Keratinocyte (primary cell): ENCODE measurements at regions not wholly inside any gene's neighbourhood (a gene's known extent, or its start where the extent isn't known, plus 50 kb on each side); places are given as distances from the start of the nearest gene placed in this dataset.

Experiments
- DNase-seq: peaks from one replicate; pipeline ENCODE4 v3.0.0-alpha.2; 2011; ENCODE audit warnings: low read depth, missing footprints, low spot score
- FAIRE-seq: peaks from 2 replicates; lab custom pipeline; 2011; peaks lifted over from hg19 to GRCh38; lab: Jason Lieb, UNC
- H2AFZ ChIP-seq: 2 replicates; pipeline ENCODE4 v1.6.0; 2012; ENCODE audit warnings: low read length, control low read depth, inconsistent platforms; ENCODE audit not compliant: control insufficient read depth
- H3K27ac ChIP-seq: 2 replicates; pipeline ENCODE4 v1.5.1; 2011; ENCODE audit warnings: low read length; ENCODE audit not compliant: control insufficient read depth, insufficient read depth
- H3K27me3 ChIP-seq: 3 replicates; pipeline ENCODE4 v1.6.0; 2011; ENCODE audit warnings: low read length; ENCODE audit not compliant: control insufficient read depth, insufficient read depth; ENCODE audit errors: extremely low read depth
- H3K36me3 ChIP-seq, 2 experiments: 2 replicates in 1 of 2; 3 replicates in 1 of 2; pipeline ENCODE4 v1.5.1; 2011; ENCODE audit warnings: low read length in 2 of 2, mild to moderate bottlenecking in 1 of 2; ENCODE audit not compliant: control insufficient read depth in 2 of 2, insufficient read depth in 2 of 2; ENCODE audit errors: extremely low read depth in 1 of 2
- H3K4me1 ChIP-seq: 3 replicates; pipeline ENCODE4 v1.5.1; 2011; ENCODE audit warnings: low read length; ENCODE audit not compliant: control insufficient read depth, insufficient read depth; ENCODE audit errors: extremely low read depth
- H3K4me2 ChIP-seq: 3 replicates; pipeline ENCODE4 v1.6.0; 2011; ENCODE audit warnings: low read depth, low read length; ENCODE audit not compliant: control insufficient read depth, insufficient read depth; ENCODE audit errors: extremely low read depth
- H3K4me3 ChIP-seq, 3 experiments: fragments of 200-600 bp in 1 of 3; sonication (generic) in 1 of 3; 2 replicates in 2 of 3; 3 replicates in 1 of 3; pipeline ENCODE4 v1.5.1; 2011 to 2016; ENCODE audit warnings: low read length in 3 of 3, mild to moderate bottlenecking in 3 of 3, control low read depth in 2 of 3, inconsistent platforms in 1 of 3, low read depth in 1 of 3, mixed read lengths in 1 of 3, mixed run types in 1 of 3, moderate library complexity in 1 of 3; ENCODE audit not compliant: control insufficient read depth in 2 of 3, insufficient read depth in 2 of 3; ENCODE audit errors: extremely low read depth in 1 of 3
- H3K79me2 ChIP-seq: 2 replicates; pipeline ENCODE4 v1.6.0; 2012; ENCODE audit warnings: low read length; ENCODE audit not compliant: control insufficient read depth, insufficient read depth
- H3K9ac ChIP-seq: 3 replicates; pipeline ENCODE4 v1.6.0; 2011; ENCODE audit warnings: low read length; ENCODE audit not compliant: control insufficient read depth, insufficient read depth; ENCODE audit errors: extremely low read depth
- H3K9me1 ChIP-seq: 3 replicates; pipeline ENCODE4 v1.6.0; 2011; ENCODE audit warnings: low read length; ENCODE audit not compliant: control insufficient read depth, insufficient read depth; ENCODE audit errors: extremely low read depth
- H3K9me3 ChIP-seq: 2 replicates; pipeline ENCODE4 v1.5.1; 2012; ENCODE audit warnings: low read depth, low read length; ENCODE audit not compliant: control insufficient read depth
- H4K20me1 ChIP-seq: 3 replicates; pipeline ENCODE4 v1.6.0; 2011; ENCODE audit warnings: low read length; ENCODE audit not compliant: control insufficient read depth, insufficient read depth; ENCODE audit errors: extremely low read depth
- CTCF ChIP-seq, 3 experiments: IDR thresholded peaks in 1 of 3; conservative IDR thresholded peaks in 1 of 3; optimal IDR thresholded peaks in 1 of 3; 2 replicates in 2 of 3; 3 replicates in 1 of 3; pipeline versions ENCODE3 to v1.5.1; 2011; ENCODE audit warnings: low read length in 3 of 3, mild to moderate bottlenecking in 3 of 3, moderate library complexity in 2 of 3, control low read depth in 1 of 3, inconsistent platforms in 1 of 3; ENCODE audit not compliant: insufficient read depth in 2 of 3; ENCODE audit errors: extremely low read depth in 1 of 3
- EZH2 ChIP-seq: IDR thresholded peaks from one replicate; pipeline ENCODE4 v1.6.1; 2012; ENCODE audit warnings: inconsistent platforms, mild to moderate bottlenecking, low read length, moderate library complexity
- dilution Hi-C: fragments of 300-500 bp; cut with MboI; formaldehyde crosslinking; loops from one replicate; pipeline ENCODE4 v1.7.0; 2020; ENCODE audit warnings: low sequenced_read_pairs; ENCODE audit not compliant: extremely low pct_ligation_motif_present

GRCh38 chr6:14258117-14258516 is 140.5 kb downstream of the CD83 start:
- Histone ChIP-seq H3K79me2 (no peaks in the 10 kb centered on the region), H3K27ac (no peak overlapping the region), H3K27me3 (no peaks in the 10 kb centered on the region), H3K9me3 (no peaks in the 10 kb centered on the region), H3K9me1 (no peaks in the 10 kb centered on the region), H3K4me3 (no peak overlapping the region), H2AFZ (no peak overlapping the region), H3K36me3 (no peaks in the 10 kb centered on the region), H3K4me1 (no peaks in the 10 kb centered on the region), H3K9ac (no peak overlapping the region), H4K20me1 (no peaks in the 10 kb centered on the region), H3K4me2 (no peak overlapping the region)
- dilution Hi-C loops: no loop called here
- no peak for FAIRE-seq
- no peak for TF ChIP-seq EZH2
- no peak for TF ChIP-seq CTCF (optimal IDR thresholded peaks at IDR 0.05 in 1 of 3, IDR thresholded peaks at IDR 0.05 in 1 of 3, conservative IDR thresholded peaks at IDR 0.05 in 1 of 3; ENCODE audit: extremely low read depth in 1 of 3, insufficient read depth in 2 of 3, low read length in 3 of 3)
- no peak for DNase-seq

- H3K27me3 ChIP-seq: no peaks in the 10 kb centered on the region
- no peak for TF ChIP-seq CTCF (optimal IDR thresholded peaks at IDR 0.05 in 1 of 3, IDR thresholded peaks at IDR 0.05 in 1 of 3, conservative IDR thresholded peaks at IDR 0.05 in 1 of 3; ENCODE audit: extremely low read depth in 1 of 3, insufficient read depth in 2 of 3, low read length in 3 of 3)
- no peak for TF ChIP-seq EZH2
- no peaks in the 10 kb centered on the region for H3K79me2 ChIP-seq
- no peak overlapping the region for H3K27ac ChIP-seq
- no peak overlapping the region for H3K4me3 ChIP-seq
- H3K36me3 ChIP-seq: no peaks in the 10 kb centered on the region
- H3K9ac ChIP-seq: no peak overlapping the region
- DNase-seq: no peak
- H2AFZ ChIP-seq: no peak overlapping the region
- dilution Hi-C loops: no loop called here
- no peak for FAIRE-seq
- H3K4me1 ChIP-seq: no peaks in the 10 kb centered on the region
- peaks cover 2% of the 10 kb centered on the region for H3K9me3 ChIP-seq
- no peaks in the 10 kb centered on the region for H4K20me1 ChIP-seq
- H3K4me2 ChIP-seq: no peak overlapping the region
- no peaks in the 10 kb centered on the region for H3K9me1 ChIP-seq
Observed at GRCh38 chr6:14258695-14259593, 141.4 kb downstream of the CD83 start.
